UCSD-AML1 (cell line): ENCODE measurements at regions not wholly inside any gene's neighbourhood (a gene's known extent, or its start where the extent isn't known, plus 50 kb on each side); places are given as distances from the start of the nearest gene placed in this dataset.
"Not testable (repeated sequence)": the region's sequence is repeated elsewhere in the genome, so short reads cannot be mapped to it uniquely, and the experiment has no call there.

Experiments
- DNase-seq: peaks from one replicate; lab custom pipeline; 2025; ENCODE audit not compliant: unreplicated experiment; lab: John Stamatoyannopoulos, UW

DNA sequence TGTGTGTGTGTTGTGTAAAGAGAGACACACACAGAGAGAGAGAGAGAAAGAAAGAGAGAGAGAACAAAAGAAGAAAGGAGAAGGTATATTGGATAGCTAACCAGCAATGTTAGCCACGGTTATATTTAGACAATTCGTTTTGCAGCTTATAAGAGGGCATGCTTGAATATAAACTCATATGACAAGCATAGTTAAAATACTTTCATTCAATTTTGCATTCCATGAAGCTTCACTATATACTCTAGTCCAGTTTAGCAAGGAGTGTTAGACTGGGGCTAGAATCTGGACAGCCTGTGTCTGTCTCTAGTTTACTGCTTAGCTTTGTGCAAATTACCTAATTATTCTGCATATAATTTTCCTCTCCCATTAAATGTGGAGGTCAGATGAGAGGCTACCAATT, 525.9 kb upstream of the ZFP42 start:
- no peak for DNase-seq

DNA sequence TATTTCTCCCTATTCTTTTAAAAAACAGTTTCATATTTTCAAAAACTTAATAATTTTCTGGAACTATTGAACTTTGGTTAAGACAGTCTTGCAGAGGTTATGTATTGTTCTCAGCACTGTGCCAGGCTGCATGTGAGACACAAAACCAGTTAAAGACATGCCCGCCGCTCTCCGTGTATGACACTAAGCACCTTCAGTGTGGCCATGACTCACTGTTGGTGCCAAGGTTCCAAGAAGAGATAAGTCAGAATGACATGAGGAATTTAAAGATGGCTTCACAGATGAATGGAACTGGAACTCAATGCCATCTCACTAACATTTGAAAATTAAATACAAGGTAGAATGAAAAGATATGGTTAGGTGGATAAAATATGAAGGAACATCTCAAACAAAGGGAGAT, 525.5 kb upstream of the ZFP42 start:
- DNase-seq, result no peak

DNA sequence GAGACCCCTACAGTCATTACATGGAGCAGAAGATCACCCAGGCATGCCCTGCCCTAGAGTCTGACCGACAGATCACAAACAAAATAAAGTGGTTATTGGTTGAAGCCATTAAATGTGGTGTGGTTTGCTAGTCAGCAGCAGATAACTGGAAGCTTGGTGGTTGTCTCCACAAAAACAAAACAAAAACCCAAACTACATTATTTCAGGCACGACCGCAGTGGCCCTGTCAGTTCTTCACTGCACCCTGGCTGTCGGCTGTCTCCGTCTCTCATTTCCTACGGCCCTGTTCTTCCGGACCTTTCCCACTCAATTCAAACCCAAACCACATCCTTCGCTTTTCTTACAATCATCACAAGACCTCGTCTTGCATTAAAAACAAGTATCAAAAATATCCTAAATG, 521.3 kb upstream of the ZFP42 start:
- DNase-seq, result no peak

DNA sequence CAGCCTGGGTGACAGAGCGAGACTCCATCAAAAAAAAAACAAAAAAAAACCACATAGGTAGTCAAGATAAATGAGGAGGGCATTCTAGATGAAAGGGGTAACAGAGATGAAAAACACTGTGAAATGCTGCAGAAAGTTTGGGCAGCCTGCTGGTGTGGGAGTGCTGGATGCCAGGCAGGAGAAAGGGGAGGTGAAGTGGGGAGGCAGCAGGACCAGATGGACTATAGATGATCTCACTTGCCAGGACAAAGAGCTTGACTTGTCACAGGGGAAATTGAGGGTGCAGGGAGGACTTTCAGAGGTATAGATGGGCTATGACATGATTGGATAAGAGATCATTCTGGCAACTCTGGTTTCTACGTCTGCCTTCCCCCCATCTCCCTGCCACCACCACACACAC, 519.7 kb upstream of the ZFP42 start:
- no peak for DNase-seq

DNA sequence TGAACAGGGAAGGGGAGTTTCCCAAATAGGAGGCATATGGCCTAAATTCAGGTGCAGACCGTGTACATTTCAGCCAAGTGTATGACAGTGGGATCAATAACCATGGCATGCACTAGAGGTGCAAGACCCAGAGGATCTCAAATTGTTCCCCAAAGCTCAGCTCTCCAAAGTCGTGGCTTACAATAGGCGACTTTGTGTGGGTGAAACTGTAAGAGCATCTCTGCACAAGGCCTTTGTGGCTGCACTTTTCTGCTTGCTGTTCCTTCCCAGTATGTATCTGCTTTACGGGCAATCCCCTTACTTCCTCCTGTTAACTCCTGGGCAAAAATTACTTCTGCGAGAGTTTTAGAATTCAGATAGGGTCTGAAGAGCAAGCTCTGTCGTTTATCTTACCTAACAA, 518.3 kb upstream of the ZFP42 start:
- DNase-seq, result no peak

DNA sequence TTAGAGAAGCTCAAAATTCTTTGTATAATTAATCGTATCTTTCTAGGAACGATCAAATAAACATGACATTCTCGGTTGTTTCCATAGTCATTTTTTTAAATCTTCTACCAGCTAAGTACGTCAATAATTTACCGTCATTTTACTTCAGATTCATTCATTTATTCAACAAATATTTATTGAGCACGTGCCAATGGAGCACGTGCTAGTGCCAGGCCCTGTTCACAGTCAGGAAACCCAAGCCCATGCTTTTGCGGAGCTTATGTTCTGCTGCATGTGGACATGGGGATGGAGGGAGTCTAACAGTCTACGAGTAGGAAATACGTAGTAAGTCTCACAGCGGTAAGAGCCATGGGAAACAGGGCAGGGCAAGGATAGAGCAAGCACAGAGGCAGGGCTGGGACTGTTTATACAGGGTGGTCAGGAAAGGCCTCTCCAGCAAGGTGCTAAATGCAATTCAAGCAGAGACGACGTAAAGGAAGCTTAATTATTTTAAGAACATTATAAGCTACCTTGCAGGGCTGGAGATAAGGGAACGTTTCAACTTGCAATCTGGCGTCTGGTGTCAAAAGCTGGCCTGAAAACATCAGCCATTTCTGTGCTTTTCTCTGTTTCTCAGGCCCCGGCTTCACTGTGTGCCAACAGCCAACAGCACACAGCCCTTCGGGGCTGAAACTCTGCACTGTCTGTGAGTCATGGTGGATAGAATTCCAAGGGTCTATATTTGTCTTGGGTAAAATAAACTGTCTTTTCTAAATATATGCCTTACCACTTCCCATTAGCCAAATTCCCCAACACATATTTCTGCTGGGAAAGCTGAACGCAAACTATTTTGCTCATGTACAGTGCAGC, 517.1 kb upstream of the ZFP42 start:
- no peak for DNase-seq

DNA sequence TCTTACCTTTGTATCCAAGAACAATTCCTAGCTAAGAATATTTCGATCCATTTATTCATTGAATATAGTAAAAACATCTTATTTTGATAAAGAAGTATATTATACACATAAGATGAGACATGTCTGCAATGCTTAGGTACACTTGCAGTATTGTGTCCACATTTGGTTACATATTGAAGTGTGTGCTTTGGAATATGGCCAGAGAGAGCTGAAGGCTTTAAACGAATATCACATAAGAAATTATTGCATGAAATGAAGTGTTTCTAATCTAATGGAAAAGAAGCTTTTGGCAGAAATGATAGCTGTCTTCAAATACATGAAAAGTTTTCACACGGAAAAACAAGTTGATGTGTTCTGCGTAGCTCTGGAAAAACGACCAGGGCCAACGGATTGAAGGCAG, 516.1 kb upstream of the ZFP42 start:
- no peak for DNase-seq

DNA sequence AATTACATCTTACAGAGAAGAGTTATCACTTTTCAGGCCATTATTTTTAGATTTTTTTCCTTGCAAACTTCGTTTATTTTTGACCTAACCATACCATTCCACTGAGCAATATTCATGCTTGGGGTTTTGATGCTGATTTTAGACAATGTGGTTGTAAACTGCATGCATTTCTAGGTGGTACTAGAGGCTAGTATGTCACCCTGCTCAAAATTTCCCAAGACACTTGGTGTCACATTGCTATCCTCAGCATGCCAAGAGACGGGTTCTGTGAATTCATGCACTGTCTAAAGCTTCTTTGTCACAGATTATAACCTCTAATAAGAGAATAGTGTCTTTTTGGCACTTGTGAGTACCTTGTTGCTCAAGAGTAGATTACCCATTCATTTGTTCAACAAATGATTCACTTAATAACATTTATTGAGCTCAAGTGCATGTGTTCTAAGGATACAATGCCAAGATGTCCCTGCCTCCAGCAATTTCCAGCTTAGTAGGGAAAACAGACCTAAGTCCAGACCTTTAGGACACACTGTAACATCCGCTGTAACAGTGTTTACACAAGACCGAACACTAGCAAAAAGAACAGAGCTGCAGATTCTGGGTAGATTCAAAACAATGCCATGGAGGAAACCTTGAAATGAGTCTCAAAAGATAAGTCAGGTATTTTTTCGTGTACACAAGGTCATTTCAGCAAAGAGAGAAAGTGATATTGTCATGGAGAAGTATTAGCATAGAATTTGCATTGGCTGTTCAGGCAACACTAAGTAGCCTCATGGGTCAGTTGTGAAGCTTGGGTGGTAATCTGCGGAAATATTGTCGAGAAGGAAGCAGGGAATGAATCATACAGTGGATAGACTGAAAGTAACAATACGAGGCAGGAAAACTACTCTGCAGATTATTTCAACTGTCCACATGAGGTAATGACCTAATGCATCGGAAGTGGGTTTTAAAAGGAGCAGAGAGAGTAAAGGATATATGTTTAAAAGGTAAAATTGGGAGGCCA, 515.1 kb upstream of the ZFP42 start:
- DNase-seq, result no peak

DNA sequence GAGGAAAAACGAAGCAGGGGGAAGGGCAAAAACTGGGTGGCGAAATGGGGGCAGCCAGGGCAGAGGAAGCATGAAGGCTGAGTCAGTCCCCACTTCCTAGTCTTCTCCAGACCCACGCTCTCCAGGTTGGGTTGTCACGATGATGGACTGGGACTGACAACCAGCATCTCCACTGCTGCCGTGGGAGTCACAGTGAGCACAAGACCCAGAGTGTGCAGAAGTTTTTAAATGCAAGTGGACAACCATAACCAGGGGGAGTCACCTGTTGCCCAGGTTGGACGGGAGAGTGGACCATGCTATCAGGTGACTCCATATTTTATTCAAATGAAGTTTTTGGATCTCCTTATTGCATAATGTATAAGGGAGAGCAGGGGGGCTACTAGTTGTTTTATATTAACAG, 511.4 kb upstream of the ZFP42 start:
- DNase-seq, result no peak

DNA sequence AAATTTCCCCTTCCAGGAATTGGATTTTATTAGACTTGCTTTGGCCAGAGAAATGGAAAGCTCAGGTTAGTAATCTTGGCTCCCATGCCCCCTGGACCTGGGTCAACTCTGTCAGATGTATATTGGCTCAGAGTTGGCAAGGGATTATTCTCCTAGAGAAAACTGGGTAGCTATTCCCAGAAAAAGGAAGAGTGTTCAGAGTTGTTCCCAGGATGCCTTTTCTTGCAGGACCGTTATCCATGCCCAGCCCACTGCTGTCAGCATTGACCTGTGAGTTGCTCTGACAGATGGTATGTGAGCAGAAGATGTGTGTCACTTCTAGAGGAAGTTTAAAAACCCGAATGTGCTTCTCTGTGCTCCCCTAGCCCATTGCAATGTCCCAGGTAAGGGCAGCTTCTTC, 509.9 kb upstream of the ZFP42 start:
- no peak for DNase-seq

DNA sequence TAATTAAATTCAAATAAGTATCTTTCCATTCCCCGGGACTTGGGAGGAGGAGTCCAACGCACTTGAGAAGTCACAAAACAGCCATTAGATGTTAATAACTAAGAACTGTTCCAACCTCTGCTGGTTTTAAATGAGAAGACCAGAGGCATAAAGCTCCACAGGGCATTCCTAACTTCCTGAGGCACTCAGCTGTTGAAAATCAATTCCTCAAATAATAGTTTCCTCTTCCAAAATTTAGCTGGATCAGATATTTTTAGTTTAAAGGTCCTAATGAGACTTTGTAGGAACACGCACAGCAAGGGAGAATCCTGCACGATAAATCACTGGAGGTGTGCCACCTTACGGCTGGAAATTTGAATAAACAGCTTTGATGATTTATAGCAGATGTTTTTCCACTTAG, 504.3 kb upstream of the ZFP42 start:
- no peak for DNase-seq

DNA sequence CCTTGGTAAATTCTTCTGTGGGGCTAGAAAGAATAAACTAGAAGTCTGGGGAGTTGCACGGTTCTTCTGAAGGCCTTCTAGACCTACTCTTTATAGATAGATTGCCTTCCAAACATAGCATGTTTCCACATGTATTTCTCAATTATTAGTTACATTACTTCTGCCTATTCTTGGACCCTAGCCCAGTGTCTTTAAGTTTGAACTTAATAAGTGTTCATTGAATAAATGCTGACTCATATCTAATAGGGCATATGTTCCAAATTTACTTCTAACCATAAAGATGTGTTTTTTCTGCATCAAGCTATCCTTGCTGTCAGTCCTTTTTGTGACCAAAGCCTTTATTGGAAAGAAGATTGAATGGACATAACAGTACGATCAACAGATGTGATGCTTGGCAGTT, 503.6 kb upstream of the ZFP42 start:
- DNase-seq, result no peak

DNA sequence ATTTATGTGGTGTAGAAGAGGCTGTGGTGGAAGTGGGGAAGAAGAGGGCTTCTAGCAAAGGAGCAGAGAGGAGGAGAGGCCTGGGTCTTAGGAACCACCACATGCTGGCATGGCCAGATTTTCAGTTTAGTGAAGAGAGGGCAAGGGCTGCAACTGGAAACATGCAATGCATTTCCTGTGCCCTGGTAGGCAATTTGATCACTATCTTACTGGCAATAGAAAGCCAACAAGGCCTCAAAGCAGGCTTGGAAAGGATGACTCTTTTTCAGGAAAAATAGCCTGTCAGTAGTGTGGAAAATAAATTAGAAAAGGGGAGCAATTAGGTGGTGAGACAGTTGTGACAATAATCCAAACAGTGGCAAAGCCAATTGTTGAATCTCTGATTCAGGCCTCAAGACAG, 501.9 kb upstream of the ZFP42 start:
- no peak for DNase-seq

DNA sequence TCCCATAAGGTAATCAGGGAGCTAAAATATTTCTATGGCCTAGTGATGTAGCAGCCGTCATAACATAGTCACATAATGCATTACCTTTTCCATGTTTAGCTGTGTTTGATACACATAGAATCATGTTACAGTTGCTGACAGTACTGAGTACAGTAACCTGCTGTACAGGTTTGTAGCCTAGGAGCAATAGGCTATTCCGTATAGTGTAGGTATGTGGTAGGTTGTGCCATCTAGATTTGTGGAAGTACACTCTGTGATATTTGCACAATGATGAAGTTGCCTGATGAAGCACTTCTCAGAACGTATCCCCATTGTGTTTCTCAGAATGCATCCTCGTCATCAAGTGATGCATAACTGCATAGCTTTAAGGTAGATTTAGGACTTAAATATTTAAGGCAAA, 495.6 kb upstream of the ZFP42 start:
- DNase-seq, result no peak

DNA sequence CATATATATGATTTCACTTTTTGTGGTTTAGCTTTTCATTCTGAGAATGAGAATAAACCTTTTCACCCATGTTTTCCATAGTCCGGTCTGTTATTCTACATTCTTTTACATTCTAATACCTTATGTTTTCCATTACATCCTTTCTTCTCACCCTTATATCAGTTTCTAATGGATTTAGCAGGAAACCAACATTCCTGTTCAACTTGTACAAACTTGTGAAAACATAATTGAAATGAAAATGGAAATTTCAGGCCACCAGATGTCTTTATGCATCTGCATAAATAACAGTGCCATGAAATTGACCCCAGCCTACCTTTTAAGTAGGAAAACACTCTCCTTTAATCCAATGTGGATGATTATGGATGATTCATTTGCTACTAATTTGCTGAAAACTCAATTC, 494.8 kb upstream of the ZFP42 start:
- no peak for DNase-seq

DNA sequence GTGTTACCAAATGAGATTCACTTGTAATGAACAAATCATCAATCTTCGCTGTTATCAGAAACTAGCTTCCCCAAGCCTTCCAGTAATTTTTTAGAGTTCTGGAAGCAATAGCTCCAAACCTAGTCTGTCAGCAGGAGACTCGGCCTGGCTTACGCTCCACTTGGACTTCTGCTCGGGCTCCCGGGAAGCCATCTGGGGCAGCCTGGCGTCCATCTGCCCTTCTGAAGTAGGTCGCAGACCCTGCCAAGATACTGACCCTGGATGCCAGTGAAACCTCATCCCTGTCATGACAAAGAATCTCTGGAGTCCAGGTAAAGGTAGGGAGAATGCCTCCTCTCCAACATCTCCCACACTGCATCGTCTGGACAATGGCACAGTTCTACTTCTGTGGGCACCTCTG, 493.8 kb upstream of the ZFP42 start:
- no peak for DNase-seq

DNA sequence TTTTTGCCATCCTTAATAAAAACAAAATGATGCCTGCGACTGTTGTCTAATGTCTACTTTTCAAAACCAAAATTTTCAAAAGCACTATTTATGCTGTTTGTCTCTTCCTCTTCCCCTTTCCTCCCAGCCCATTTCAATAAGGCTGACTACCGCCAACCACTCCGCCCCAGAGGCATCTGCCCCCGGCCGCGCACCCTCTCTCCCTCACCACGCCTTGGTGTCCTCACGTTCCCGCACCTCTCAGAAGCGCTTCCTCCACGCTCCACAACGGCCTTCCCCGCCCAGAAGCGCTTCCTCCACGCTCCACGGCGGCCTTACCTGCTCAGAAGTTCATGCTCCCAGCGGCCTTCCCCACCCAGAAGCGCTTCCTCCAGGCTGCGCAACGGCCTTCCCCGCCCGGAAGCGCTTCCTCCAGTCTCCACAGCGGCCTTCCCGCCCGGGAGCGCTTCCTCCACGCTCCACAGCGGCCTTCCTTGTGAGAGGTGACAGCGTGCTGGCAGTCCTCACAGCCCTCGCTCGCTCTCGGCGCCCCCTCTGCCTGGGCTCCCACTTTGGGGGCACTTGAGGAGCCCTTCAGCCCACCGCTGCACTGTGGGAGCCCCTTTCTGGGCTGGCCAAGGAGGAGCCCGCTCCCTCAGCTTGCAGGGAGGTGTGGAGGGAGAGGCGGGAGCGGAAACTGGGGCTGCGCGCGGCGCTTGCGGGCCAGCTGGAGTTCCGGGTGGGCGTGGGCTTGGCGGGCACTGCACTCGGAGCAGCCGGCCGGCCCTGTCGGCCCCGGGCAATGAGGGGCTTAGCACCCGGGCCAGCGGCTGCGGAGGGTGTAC, 490.4 kb upstream of the ZFP42 start:
- no peak for DNase-seq

DNA sequence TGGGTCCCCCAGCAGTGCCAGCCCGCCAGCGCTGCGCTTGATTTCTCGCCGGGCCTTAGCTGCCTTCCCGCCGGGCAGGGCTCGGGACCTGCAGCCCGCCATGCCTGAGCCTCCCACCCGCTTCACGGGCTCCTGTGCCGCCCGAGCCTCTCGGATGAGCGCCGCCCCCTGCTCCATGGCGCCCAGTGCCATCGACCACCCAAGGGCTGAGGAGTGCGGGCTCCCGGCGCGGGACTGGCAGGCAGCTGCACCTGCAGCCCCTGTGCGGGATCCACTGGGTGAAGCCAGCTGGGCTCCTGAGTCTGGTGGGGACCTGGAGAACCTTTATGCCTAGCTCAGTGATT, 489.8 kb upstream of the ZFP42 start:
- DNase-seq, result not testable (repeated sequence)

DNA sequence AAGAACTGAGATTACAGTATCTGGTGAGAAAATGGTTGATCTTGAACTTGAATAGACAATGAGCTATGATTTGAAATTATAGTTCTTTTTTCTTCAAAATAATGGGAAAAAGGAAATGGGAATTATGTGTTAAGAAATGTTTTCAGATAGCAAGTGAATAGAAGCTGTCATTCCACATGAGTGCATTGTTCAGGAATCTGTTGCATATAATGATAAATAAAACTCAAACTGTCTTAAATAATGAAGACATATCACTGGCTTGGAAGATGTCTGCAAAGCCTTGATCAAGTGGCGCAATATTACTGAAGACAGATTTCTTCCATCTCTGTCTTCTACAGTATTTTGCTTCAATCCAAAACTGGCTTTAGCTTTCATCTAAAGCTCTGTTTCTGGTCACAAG, 479.3 kb upstream of the ZFP42 start:
- no peak for DNase-seq

DNA sequence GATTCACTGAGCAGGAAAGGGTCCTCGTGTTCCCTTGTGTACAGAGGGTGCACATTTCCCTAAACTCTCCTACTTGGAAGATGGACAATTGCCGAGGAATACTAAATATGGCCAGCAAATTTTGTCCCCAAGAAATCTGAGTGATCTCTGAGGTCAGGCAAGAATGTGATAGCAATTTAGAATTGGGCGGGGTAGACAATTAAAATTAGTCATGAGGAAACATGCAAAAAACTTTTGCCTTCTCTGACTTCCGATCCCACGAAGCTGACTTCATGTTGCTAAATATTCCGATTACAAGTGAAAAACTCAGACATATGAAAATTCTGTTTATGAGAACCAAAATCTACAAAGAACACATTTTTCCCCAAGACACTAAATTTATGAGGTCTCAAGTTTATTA, 453.9 kb upstream of the ZFP42 start:
- no peak for DNase-seq

DNA sequence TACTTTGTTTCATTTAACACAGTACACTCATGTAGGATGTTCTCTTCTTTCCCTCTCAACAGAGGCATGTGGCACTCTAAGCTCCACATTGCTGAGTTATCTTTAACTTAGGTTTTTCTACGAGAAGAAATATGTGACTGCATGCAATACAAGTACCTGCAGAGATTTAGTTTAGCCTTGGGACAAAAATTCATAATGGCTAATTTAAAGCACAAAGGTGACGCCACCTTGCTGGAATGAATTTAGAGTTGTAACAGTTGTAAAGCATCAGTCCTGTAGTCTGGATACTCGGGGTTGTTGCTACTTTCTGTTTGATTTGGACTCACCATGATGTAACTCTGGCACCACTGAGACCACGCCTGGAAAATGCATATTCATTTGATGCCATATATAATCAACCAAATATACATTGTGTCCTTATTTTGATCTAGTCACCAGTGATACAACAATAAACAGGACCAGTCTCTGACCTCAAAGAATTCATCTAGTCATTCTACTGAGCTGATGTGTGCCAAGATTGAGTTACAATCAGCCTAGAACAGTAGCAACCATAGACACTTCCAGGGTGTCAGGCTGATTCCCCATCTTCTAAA, 451.0 kb upstream of the ZFP42 start:
- no peak for DNase-seq
